T47D (cell line): ENCODE measurements at regions not wholly inside any gene's neighbourhood (a gene's known extent, or its start where the extent isn't known, plus 50 kb on each side); places are given as distances from the start of the nearest gene placed in this dataset.

Experiments used
- DNase-seq, 2 experiments: peaks; one replicate each; pipeline versions ENCODE4 v3.0.0 to v3.0.0-alpha.2; 2011 to 2012; ENCODE audit warnings: low read depth in 1 of 2, low spot score in 1 of 2
- JUND ChIP-seq: IDR thresholded peaks from 2 replicates; pipeline ENCODE4 v1.6.1; 2012; ENCODE audit warnings: low read depth
- in situ Hi-C: cut with HindIII; loops from 2 replicates; pipeline ENCODE4 v1.10.0; 2016; ENCODE audit warnings: low sequenced_read_pairs, low pct_unique_long_range_greater_than_20kb

DNA sequence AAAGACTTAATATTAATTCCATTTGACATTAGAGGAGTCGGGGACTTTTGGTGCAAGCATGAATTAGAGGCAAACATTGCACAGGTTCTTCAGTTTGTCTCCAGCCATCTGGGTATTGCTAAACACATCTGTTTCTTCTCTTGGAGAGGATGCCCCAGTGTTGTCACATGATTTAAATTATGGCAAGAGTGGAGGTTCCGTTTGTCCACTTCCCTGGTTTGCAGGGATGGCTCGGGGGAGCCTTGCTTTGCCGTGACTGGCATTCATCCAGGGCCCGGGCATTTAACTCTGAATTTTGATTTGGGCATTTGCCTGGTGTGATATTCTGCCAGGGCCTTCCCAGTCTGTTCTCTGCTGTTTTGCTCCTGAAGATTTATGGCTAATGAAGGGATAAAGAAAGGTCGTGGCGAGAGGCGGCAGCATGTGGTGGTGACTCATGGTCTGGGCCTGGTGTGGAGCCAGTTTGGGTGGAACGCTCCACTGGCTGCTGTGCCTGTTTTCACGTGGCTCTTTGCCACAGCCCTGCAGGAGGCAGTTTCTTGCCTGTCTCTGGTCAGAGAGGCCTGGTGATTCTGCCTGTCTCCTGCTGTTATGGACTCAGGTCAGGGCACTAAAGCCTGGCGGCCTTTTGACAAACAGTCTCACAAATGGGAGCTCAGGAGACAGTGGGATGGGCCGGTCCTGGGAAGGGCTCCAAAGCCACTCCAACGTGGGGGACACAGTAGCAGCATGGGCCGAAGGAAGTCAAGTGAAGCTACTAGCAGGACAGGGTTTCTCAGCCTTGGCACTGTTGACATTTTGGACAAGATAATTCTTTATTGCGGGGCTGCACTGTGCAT, 99.4 kb upstream of the PGRMC2 start:
- DNase-seq = peak in 1 of 2 experiments; percentile 73
- TF ChIP-seq JUND = no peak
- in situ Hi-C loops = no loop called here

DNA sequence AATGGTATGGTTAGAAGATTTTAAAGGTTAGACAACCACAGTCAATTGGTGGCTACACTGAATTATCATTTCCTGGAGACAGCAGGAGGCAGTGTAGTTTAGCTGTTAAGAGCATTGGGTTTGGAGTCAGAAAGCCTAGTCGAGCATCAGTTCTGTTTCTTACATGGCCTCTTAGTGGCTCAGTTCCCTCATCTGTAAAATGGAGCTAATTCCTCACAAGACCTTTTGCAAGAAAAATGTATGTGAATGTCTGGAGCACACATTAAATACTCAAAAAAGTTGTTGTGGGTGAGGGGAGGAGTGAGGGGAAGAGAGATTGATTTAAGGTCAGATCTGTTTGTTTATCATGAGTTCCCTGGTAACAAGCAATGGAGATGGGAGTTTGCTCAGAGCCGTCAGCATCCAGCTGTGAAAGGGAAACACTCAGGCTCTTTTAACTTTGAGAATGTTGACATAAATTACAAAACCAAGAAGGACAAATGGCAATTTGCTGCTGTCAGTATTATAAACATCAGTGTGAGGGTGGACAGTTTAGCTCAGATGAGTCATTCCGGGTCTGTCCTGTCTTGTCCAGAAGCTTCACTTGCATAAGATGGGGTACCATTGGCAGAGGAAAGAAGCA, 98.2 kb upstream of the PGRMC2 start:
- no peak for TF ChIP-seq JUND
- DNase-seq = no peak
- in situ Hi-C loops = no loop called here

DNA sequence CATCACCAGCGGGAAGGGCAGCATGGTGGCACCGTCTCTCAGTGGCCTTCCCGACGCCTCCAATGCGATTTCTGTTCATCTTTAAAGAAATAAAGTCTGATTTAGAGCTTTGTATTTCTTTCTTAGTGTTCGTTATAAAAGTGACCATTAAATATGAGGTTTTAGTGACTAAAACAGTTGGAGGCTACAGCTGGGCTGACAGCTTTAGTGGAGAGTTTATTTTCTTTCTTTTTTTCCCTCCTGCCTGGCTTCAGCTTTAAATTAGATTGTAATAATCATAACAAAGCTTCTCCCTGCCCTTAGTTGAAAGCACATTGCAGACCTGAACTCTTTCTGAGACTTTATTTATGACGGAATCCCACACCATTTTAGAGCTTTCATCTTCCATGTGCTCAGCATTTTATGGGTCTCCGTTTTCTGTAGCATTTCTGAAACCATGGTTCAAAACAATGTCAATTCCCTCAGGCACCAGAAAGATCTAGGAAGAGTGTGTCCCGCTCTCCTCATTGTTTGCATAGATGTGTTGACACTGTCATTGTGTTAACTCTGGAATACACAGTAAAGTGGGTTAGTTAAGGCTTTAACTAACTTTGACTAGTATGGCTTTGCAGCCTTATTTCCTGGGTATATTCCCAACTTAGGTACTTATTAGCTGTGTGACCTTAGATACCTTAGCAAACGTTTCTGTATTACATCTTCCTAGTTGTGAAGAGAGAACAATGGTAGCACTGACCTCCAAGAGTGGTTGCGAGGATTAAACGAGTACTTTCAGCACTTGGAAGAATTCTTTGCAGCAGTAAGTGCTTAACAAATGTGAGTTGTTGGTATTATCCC, 97.4 kb upstream of the PGRMC2 start:
- DNase-seq = no peak
- TF ChIP-seq JUND = no peak

DNA sequence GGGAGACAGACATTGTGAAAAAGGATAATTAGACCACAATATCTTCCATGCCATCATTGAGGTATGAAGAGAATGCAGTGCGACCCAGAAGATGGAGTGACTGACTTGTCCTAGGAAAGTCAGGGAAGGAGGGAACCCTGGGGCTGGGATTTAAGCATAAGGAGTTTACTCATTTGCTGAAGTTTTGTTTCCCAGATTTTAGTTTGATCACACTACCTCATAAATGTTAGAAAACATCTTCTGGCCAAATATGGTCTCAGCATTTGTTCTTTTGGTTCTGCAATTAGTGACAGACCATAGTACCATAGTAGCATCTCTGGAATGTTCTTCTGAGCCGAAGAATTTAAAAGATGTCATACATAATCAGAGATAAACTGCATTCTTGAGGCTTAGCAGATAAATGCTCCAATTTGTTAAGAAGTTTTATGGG, 96.5 kb upstream of the PGRMC2 start:
- DNase-seq = peak in 1 of 2 experiments; percentile 16
- in situ Hi-C loops = no loop called here
- no peak for TF ChIP-seq JUND

More for the DNA sequence above, 97.4 kb upstream of the PGRMC2 start:
- in situ Hi-C loops = no loop called here

DNA sequence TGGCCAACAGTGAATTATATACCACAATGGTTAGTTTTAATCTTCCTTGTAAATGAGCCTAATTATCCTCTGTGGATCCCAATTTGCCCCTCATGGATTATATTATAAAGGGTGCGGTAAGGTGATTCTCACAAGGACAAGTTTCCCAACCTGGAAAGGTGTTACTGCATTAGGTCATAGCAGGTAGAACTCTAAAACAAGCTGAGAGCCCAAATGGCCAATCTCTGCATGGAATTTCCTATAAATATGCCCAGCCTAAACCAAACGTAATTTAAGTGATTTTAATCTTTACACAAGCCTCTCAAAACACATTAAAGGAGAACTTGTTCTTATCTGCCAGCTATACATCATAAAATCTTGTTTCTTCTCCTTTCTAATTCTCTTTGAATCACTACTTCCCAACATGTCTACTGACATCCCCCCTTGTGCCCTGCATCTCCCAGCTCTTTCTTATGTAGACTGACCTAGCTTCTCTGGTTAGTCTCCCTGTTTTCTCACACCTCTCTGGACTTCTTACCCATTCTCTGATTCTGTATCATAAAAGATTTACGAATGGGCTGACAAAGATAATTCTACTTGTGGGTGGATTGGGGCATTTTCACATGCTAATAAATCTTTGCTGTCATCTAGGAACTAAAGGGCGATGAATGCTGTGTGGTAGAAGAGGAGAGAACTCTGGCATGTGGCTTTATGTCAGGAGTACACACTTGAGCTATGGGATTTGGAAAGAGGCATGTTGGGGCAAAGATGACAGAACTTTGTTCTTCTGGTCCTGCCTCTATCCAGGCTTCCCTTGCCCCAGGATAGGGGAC, 94.3 kb upstream of the PGRMC2 start:
- TF ChIP-seq JUND = no peak
- in situ Hi-C loops = no loop called here
- no peak for DNase-seq

DNA sequence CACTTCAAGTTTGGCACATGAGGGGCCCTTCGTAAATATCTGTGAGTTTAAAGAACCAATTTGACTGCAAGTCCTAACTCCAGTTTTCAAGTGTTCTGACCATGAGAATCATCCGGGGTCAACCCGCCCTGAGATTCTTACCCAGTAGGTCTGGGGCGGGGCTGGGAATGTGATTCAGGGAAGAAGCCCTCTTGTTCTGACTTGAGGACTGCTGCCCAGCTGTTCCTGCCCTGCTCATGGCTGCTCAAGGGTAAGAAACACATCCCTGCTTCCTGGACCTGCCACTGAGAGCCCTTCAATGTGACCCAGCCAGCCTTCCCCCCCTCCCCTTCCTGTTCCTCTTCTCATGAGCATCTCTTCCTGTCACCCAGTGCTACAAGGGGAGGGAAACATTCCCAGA, 92.7 kb upstream of the PGRMC2 start:
- no peak for TF ChIP-seq JUND
- in situ Hi-C loops = no loop called here
- DNase-seq = no peak

DNA sequence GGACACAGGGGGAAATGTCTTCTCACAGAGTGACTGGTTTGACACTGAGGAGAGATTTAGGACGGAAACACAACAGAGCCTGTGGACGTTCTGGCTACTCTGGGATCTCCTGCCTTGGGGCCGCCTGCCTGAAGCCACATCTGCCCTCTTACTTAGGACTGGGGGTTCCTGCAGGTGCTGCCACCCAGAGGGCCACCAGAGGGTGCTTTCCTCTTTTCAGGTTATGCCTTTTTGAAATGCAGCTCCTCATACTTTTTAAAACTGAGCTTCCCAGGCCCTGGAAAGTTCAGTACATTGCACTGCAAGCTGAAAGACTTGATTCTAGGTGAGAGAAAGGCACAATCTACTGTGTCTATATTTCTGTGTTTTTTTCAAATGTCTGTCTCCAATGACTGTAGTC, 92.2 kb upstream of the PGRMC2 start:
- peak in 1 of 2 experiments; percentile 49 for DNase-seq
- no peak for TF ChIP-seq JUND
- in situ Hi-C loops = no loop called here

DNA sequence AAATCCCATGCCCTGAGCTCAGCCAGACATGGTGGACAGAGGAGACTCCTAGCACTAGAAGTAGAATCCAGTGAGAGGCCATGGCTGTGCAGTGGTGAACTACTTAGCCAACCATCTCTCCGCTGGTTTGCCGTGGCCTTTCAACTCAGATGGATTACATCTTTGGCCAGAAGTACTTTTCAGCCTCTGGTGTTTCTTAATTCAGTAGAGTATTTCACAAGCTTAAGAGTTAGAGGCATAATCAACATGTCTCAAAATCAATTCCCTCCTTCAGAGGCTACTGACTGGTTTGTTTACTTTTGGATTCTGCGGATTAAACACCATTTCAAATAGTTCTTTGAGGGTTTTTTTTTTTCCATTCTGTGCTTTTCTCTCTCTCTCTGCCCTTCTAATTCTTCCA, 91.1 kb upstream of the PGRMC2 start:
- in situ Hi-C loops = no loop called here
- no peak for TF ChIP-seq JUND

DNA sequence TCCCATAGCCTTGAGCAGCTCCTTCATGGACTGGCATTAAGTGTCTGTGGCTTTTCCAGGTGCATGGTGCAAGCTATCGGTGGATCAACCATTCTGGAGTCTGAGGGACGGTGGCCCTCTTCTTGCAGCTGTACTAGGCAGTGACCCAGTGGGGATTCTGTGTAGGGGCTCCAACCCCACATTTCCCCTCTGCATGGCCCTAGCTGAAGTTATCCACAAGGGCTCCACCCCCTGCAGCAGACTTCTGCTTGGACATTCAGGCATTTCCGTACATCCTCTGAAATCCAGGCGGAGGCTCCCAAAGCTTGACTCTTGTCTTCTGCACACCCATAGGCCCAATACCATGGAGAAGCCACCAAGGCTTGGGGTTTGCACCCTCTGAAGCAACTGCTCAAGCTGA, 89.3 kb upstream of the PGRMC2 start:
- in situ Hi-C loops = no loop called here

More for the DNA sequence above, 91.1 kb upstream of the PGRMC2 start:
- DNase-seq = no peak

DNA sequence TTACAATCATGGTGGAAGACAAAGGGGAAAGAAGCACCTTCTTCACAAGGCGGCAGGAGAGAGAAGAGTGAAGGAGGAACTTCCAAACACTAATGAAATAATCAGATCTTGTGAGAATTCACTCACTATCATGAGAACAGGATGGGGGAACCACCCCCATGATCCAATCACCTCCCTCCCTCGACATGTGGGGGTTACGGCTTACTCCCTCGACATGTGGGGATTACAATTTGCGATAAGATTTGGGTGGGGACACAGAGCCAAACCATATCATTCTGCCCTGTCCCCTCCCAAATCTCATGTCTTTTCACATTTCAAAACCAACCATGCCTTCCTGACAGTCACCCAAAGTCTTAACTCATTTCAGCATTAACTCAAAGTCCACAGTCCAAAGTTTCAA, 88.7 kb upstream of the PGRMC2 start:
- in situ Hi-C loops = no loop called here
- DNase-seq = no peak
- TF ChIP-seq JUND = no peak

More for the DNA sequence above, 89.3 kb upstream of the PGRMC2 start:
- no peak for TF ChIP-seq JUND
- DNase-seq = no peak

DNA sequence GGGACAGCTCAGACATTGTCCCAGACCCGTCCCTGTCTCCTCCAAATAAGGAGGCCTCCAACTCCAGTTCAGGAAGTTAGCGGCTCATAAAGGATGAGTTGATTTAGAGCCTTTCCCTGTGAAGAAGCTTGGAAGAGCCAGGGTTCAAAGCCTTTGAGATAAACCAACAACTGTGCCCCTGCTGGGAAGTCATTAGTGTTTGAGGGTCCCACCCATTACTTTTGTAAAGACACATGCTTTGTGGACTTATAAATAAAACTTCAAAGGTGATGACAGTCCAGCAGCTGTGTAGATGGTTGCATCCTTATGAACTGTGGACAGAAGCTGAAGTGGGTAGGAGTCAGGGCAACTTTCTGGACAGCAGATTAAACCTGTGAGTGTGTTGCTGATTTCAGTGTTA, 86.0 kb upstream of the PGRMC2 start:
- TF ChIP-seq JUND = no peak
- in situ Hi-C loops = no loop called here
- no peak for DNase-seq

DNA sequence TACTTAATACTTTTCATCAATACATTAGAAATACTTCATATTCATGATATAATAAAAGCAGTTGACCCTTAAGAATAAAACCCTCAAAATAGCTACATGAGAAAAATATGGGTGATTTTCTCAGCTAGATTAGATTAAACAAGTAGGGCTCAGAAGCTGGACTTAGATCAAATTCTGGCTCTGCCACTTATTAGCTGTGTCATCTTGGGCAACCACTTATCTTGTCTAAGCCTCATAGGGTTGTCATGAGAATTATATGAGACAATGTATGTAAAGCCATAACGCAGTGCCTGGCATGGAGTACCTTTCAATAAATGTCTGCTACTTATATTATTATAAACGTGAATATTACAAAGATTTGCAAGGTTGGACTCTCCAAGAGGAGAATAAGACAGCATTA, 84.3 kb upstream of the PGRMC2 start:
- no peak for DNase-seq
- in situ Hi-C loops = no loop called here
- TF ChIP-seq JUND = no peak
